ENCODE measurements at regions not wholly inside any gene's neighbourhood (a gene's known extent, or its start where the extent isn't known, plus 50 kb on each side); places are given as distances from the start of the nearest gene placed in this dataset.

GRCh38 chr1:222285526-222285925 is 262.4 kb downstream of the HHIPL2 start:
- no peaks in the 10 kb centered on the region for H3K36me3 ChIP-seq (ENCODE audit: insufficient read depth, low read length)
- no peak overlapping the region for H3K27ac ChIP-seq (ENCODE audit: low read depth, low read length)
- no peaks in the 10 kb centered on the region for H3K27me3 ChIP-seq (ENCODE audit: insufficient read depth, low read length)
- H3K4me3 ChIP-seq (ENCODE audit: low read length), result no peak overlapping the region
- no peak overlapping the region for H3K9ac ChIP-seq (ENCODE audit: low read depth, low read length)
- WGBS, result 93% methylated on average over 1 of the region's 1 CpG
- no peaks in the 10 kb centered on the region for H3K9me3 ChIP-seq (ENCODE audit: insufficient read depth, low read depth, low read length)
- H3K4me1 ChIP-seq (ENCODE audit: insufficient read depth, low read length), result no peaks in the 10 kb centered on the region

GRCh38 chr1:222284466-222284865 is 263.4 kb downstream of the HHIPL2 start:
- no peaks in the 10 kb centered on the region for H3K27me3 ChIP-seq (ENCODE audit: insufficient read depth, low read length)
- no peaks in the 10 kb centered on the region for H3K36me3 ChIP-seq (ENCODE audit: insufficient read depth, low read length)
- no peaks in the 10 kb centered on the region for H3K4me1 ChIP-seq (ENCODE audit: insufficient read depth, low read length)
- no peak overlapping the region for H3K9ac ChIP-seq (ENCODE audit: low read depth, low read length)
- H3K27ac ChIP-seq (ENCODE audit: low read depth, low read length), result no peak overlapping the region
- no peak overlapping the region for H3K4me3 ChIP-seq (ENCODE audit: low read length)
- peaks cover 3% of the 10 kb centered on the region; the same call in 1 of the 2 replicates for H3K9me3 ChIP-seq (ENCODE audit: insufficient read depth, low read depth, low read length)

GRCh38 chr1:222283147-222283768 is 264.6 kb downstream of the HHIPL2 start:
- Histone ChIP-seq H3K4me3 (ENCODE audit: low read length) (no peak overlapping the region), H3K9ac (ENCODE audit: low read depth, low read length) (no peak overlapping the region), H3K4me1 (ENCODE audit: insufficient read depth, low read length) (no peaks in the 10 kb centered on the region), H3K9me3 (ENCODE audit: insufficient read depth, low read depth, low read length) (peaks cover 3% of the 10 kb centered on the region; the same call in 1 of the 2 replicates), H3K27ac (ENCODE audit: low read depth, low read length) (no peak overlapping the region), H3K36me3 (ENCODE audit: insufficient read depth, low read length) (no peaks in the 10 kb centered on the region), H3K27me3 (ENCODE audit: insufficient read depth, low read length) (no peaks in the 10 kb centered on the region)
- 95% methylated on average over 4 of the region's 4 CpGs for WGBS

GRCh38 chr1:222279591-222279990 is 268.3 kb downstream of the HHIPL2 start:
- Histone ChIP-seq H3K27me3 (ENCODE audit: insufficient read depth, low read length) (no peaks in the 10 kb centered on the region), H3K36me3 (ENCODE audit: insufficient read depth, low read length) (no peaks in the 10 kb centered on the region), H3K9ac (ENCODE audit: low read depth, low read length) (no peak overlapping the region), H3K4me1 (ENCODE audit: insufficient read depth, low read length) (no peaks in the 10 kb centered on the region), H3K27ac (ENCODE audit: low read depth, low read length) (no peak overlapping the region), H3K4me3 (ENCODE audit: low read length) (no peak overlapping the region), H3K9me3 (ENCODE audit: insufficient read depth, low read depth, low read length) (peaks cover 3% of the 10 kb centered on the region; the same call in 1 of the 2 replicates)
- 73% methylated on average over 3 of the region's 3 CpGs for WGBS

GRCh38 chr1:222278501-222278900 is 269.4 kb downstream of the HHIPL2 start:
- H3K9ac ChIP-seq (ENCODE audit: low read depth, low read length), result no peak overlapping the region
- peaks cover 3% of the 10 kb centered on the region; the same call in 1 of the 2 replicates for H3K9me3 ChIP-seq (ENCODE audit: insufficient read depth, low read depth, low read length)
- H3K27me3 ChIP-seq (ENCODE audit: insufficient read depth, low read length), result no peaks in the 10 kb centered on the region
- no peak overlapping the region for H3K27ac ChIP-seq (ENCODE audit: low read depth, low read length)
- no peaks in the 10 kb centered on the region for H3K36me3 ChIP-seq (ENCODE audit: insufficient read depth, low read length)
- no peaks in the 10 kb centered on the region for H3K4me1 ChIP-seq (ENCODE audit: insufficient read depth, low read length)
- H3K4me3 ChIP-seq (ENCODE audit: low read length), result no peak overlapping the region

GRCh38 chr1:222275729-222276465 is 272.0 kb downstream of the HHIPL2 start:
- H3K4me1 ChIP-seq (ENCODE audit: insufficient read depth, low read length), result no peaks in the 10 kb centered on the region
- 94% methylated on average over 6 of the region's 6 CpGs for WGBS
- H3K27me3 ChIP-seq (ENCODE audit: insufficient read depth, low read length), result no peaks in the 10 kb centered on the region
- H3K4me3 ChIP-seq (ENCODE audit: low read length), result no peak overlapping the region
- H3K9me3 ChIP-seq (ENCODE audit: insufficient read depth, low read depth, low read length), result peaks cover 3% of the 10 kb centered on the region; the same call in 1 of the 2 replicates
- no peak overlapping the region for H3K27ac ChIP-seq (ENCODE audit: low read depth, low read length)
- no peaks in the 10 kb centered on the region for H3K36me3 ChIP-seq (ENCODE audit: insufficient read depth, low read length)
- no peak overlapping the region for H3K9ac ChIP-seq (ENCODE audit: low read depth, low read length)

GRCh38 chr1:222275001-222275728 is 272.7 kb downstream of the HHIPL2 start:
- Histone ChIP-seq H3K9ac (ENCODE audit: low read depth, low read length) (no peak overlapping the region), H3K4me1 (ENCODE audit: insufficient read depth, low read length) (no peaks in the 10 kb centered on the region), H3K9me3 (ENCODE audit: insufficient read depth, low read depth, low read length) (peaks cover 3% of the 10 kb centered on the region; the same call in 1 of the 2 replicates), H3K27ac (ENCODE audit: low read depth, low read length) (no peak overlapping the region), H3K4me3 (ENCODE audit: low read length) (no peak overlapping the region), H3K36me3 (ENCODE audit: insufficient read depth, low read length) (no peaks in the 10 kb centered on the region), H3K27me3 (ENCODE audit: insufficient read depth, low read length) (no peaks in the 10 kb centered on the region)
- 97% methylated on average over 3 of the region's 4 CpGs for WGBS

- H3K4me1 ChIP-seq (ENCODE audit: insufficient read depth, low read length), result peaks cover 12% of the 10 kb centered on the region
- no peak overlapping the region for H3K27ac ChIP-seq (ENCODE audit: low read depth, low read length)
- no peaks in the 10 kb centered on the region for H3K9me3 ChIP-seq (ENCODE audit: insufficient read depth, low read depth, low read length)
- no peak overlapping the region for H3K9ac ChIP-seq (ENCODE audit: low read depth, low read length)
- no peak overlapping the region for H3K4me3 ChIP-seq (ENCODE audit: low read length)
- H3K27me3 ChIP-seq (ENCODE audit: insufficient read depth, low read length), result no peaks in the 10 kb centered on the region
- H3K36me3 ChIP-seq (ENCODE audit: insufficient read depth, low read length), result no peaks in the 10 kb centered on the region
- 34% methylated on average over 14 of the region's 14 CpGs for WGBS
Observed at GRCh38 chr1:222266223-222267196, 281.4 kb downstream of the HHIPL2 start.

- Histone ChIP-seq H3K27ac (ENCODE audit: low read depth, low read length) (no peak overlapping the region), H3K36me3 (ENCODE audit: insufficient read depth, low read length) (no peaks in the 10 kb centered on the region), H3K4me3 (ENCODE audit: low read length) (no peak overlapping the region), H3K9me3 (ENCODE audit: insufficient read depth, low read depth, low read length) (no peaks in the 10 kb centered on the region), H3K9ac (ENCODE audit: low read depth, low read length) (no peak overlapping the region), H3K4me1 (ENCODE audit: insufficient read depth, low read length) (peaks cover 12% of the 10 kb centered on the region), H3K27me3 (ENCODE audit: insufficient read depth, low read length) (no peaks in the 10 kb centered on the region)
- 96% methylated on average over 2 of the region's 2 CpGs for WGBS
Observed at GRCh38 chr1:222263791-222264190, 284.1 kb downstream of the HHIPL2 start.

- H3K27ac ChIP-seq (ENCODE audit: low read depth, low read length), result no peak overlapping the region
- no peaks in the 10 kb centered on the region for H3K27me3 ChIP-seq (ENCODE audit: insufficient read depth, low read length)
- peaks cover 6% of the 10 kb centered on the region; the same call in 1 of the 2 replicates for H3K4me1 ChIP-seq (ENCODE audit: insufficient read depth, low read length)
- WGBS, result 75% methylated on average over 1 of the region's 2 CpGs
- no peaks in the 10 kb centered on the region for H3K9me3 ChIP-seq (ENCODE audit: insufficient read depth, low read depth, low read length)
- no peak overlapping the region for H3K4me3 ChIP-seq (ENCODE audit: low read length)
- no peak overlapping the region for H3K9ac ChIP-seq (ENCODE audit: low read depth, low read length)
- no peaks in the 10 kb centered on the region for H3K36me3 ChIP-seq (ENCODE audit: insufficient read depth, low read length)
Observed at GRCh38 chr1:222257027-222257426, 290.9 kb downstream of the HHIPL2 start.
